ENCODE measurements at regions not wholly inside any gene's neighbourhood (a gene's known extent, or its start where the extent isn't known, plus 50 kb on each side); places are given as distances from the start of the nearest gene placed in this dataset.

DNA sequence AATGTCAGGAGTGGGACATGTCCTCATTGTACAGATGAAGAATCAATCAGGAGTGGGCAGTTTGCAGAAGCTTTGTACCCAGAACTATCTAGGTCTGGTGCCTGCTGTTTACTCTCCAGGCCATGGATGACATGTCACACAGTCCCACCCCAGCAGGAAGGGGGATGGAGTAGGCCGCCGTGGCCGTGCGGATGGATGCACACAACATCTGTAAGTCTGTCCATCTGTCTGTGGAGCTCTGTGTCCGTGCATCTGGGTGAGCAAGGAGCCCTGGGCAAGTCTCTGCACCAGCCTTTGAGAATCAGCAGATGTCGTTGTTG lies 311.5 kb upstream of the IRX4 start:
- Histone ChIP-seq H3K36me3 (no peaks in the 10 kb centered on the region), H3K4me3 (no peak overlapping the region), H3K4me1 (no peaks in the 10 kb centered on the region), H3K27me3 (no peaks in the 10 kb centered on the region), H3K27ac (no peak overlapping the region), H3K9me3 (peaks cover 0 to 8% of the 10 kb centered on the region in 2 donors)
- TF ChIP-seq, protein P1, sequence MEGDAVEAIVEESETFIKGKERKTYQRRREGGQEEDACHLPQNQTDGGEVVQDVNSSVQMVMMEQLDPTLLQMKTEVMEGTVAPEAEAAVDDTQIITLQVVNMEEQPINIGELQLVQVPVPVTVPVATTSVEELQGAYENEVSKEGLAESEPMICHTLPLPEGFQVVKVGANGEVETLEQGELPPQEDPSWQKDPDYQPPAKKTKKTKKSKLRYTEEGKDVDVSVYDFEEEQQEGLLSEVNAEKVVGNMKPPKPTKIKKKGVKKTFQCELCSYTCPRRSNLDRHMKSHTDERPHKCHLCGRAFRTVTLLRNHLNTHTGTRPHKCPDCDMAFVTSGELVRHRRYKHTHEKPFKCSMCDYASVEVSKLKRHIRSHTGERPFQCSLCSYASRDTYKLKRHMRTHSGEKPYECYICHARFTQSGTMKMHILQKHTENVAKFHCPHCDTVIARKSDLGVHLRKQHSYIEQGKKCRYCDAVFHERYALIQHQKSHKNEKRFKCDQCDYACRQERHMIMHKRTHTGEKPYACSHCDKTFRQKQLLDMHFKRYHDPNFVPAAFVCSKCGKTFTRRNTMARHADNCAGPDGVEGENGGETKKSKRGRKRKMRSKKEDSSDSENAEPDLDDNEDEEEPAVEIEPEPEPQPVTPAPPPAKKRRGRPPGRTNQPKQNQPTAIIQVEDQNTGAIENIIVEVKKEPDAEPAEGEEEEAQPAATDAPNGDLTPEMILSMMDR (IDR thresholded peaks at IDR 0.05): no peak
- peak; percentile 52 for DNase-seq (ENCODE audit: low spot score)

DNA sequence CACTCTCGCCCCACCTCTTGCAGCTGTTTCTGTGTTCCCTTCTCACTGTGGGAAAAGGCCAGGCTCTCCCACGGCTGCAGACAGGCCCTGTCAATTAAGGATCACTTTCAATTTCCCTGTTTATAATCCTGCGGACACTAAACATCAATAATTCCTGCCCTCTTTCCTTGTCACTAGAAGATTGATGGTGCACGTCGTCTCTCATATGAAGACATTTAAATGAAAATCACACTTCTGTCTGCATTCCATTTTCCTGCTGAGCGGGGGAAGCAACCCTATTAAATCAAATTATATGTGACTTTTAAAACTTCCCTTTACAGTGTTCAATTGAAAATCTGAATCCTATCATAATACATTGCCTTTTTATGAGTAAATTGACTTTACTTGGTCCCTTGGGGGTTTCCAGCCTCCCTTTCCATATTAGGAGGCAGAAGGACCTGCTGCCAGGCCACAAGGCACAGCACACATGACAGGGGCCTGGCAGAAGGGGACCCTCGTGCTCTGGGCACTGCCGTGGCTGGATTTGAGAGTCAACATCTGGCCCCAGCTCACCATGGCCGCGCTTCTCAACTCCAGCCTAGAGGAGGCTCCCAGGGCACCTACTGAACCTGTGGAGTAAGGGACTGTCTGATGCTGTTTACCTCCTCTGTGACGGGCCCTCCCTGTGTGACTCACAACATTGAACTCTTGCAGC lies 311.0 kb upstream of the IRX4 start:
- TF ChIP-seq, protein P1 (IDR thresholded peaks at IDR 0.05): no peak
- Histone ChIP-seq H3K4me3 (no peak overlapping the region), H3K9me3 (peaks cover 0 to 8% of the 10 kb centered on the region in 2 donors), H3K36me3 (no peaks in the 10 kb centered on the region), H3K27me3 (no peaks in the 10 kb centered on the region), H3K27ac (no peak overlapping the region), H3K4me1 (no peaks in the 10 kb centered on the region)
- peak; percentile 36 for DNase-seq (ENCODE audit: low spot score)

DNA sequence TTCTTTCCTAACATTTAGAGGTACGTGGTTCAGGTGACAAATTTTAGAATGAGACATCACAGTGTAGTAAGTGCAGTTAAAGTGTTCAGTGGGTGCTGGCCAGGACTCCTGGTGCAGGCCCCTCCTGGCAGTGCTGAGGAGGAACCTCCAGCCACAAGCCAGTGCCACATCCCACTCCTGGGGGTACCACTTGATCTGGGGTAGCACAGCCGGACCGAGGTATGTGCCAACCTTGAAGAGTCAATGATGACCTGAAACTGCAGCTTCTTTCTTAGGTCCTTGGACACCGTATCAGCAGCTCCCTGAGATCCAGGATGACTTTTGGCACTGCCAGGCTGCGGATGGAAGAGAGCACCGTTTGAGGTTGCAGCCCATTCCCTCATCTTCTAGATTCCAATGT lies 310.4 kb upstream of the IRX4 start:
- TF ChIP-seq, protein P1 (IDR thresholded peaks at IDR 0.05): no peak
- peak; percentile 9 for DNase-seq (ENCODE audit: low spot score)
- Histone ChIP-seq H3K27me3 (no peaks in the 10 kb centered on the region), H3K27ac (no peak overlapping the region), H3K9me3 (peaks cover 0 to 8% of the 10 kb centered on the region in 2 donors), H3K36me3 (no peaks in the 10 kb centered on the region), H3K4me1 (no peaks in the 10 kb centered on the region), H3K4me3 (no peak overlapping the region)

DNA sequence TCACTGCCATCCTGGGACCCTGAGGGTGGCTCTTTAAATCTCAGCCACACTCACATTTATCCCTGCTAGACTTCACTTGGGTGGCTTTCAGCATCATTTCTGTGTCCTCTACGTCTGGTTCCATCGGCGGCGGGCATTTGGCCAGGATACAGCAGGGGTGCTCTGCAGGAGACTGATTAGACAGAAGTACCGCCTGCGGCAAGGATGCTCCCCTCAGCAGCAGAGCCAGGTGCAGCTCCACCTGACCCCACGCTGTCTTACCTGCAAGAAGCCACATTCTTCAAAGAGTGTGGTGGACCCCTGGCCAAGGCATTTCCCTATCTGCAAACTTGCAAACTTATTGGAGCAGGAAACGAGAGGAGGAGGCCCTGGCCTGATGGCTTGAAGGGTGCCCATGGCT lies 309.8 kb upstream of the IRX4 start:
- Histone ChIP-seq H3K36me3 (no peaks in the 10 kb centered on the region), H3K9me3 (peaks cover 0 to 8% of the 10 kb centered on the region in 2 donors), H3K27me3 (no peaks in the 10 kb centered on the region), H3K4me3 (no peak overlapping the region), H3K4me1 (no peaks in the 10 kb centered on the region), H3K27ac (no peak overlapping the region)
- TF ChIP-seq, protein P1 (IDR thresholded peaks at IDR 0.05): no peak
- no peak for DNase-seq (ENCODE audit: low spot score)

DNA sequence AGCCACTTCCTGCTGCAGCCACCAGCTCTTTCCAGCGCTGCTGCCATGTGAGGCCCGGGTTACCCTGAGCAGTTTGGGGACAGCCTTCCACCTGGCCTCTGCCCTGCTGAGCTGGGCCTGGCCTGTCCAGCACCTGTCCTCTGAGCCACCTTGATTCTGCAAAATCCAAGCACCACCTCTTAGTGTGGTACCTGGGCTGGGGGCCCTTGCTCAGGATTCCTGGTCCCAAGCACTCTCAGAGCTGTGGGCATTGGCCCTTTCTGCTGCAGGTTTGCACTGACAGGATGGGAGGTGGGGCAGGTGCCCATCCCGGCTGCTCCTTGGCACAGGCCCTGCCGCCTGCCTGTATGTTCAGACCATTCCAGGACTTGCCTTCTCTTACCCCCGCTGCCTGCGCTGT lies 309.2 kb upstream of the IRX4 start:
- peaks cover 0 to 8% of the 10 kb centered on the region in 2 donors for H3K9me3 ChIP-seq
- H3K27ac ChIP-seq: no peak overlapping the region
- H3K27me3 ChIP-seq: no peaks in the 10 kb centered on the region
- no peaks in the 10 kb centered on the region for H3K36me3 ChIP-seq
- TF ChIP-seq, protein P1 (IDR thresholded peaks at IDR 0.05): no peak
- DNase-seq (ENCODE audit: low spot score): no peak
- H3K4me1 ChIP-seq: no peaks in the 10 kb centered on the region
- H3K4me3 ChIP-seq: no peak overlapping the region

DNA sequence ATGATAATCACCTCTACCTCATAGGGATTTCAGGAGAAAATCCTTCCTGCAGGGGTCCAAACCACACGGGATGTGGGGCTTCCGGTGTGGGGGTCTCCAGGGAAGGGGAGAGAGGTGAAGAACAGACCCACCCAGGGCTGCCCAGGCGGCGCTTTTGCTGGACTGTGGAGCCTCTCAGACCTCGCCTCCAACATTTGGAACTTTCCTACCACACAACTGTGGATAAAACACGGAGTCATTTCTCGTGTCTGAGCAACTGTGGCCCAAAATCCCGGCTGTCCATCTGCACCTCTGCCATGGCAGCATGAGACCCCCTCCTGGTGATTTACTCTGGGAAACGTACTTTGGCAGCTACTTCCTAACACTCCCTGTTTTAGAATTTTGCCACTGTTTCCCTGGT lies 307.8 kb upstream of the IRX4 start:
- DNase-seq (ENCODE audit: low spot score): no peak
- TF ChIP-seq, protein P1 (IDR thresholded peaks at IDR 0.05): no peak

More for the DNA sequence above, 307.8 kb upstream of the IRX4 start:
- Histone ChIP-seq H3K4me3 (no peak overlapping the region), H3K27ac (no peak overlapping the region), H3K9me3 (peaks cover 0 to 8% of the 10 kb centered on the region in 2 donors), H3K27me3 (no peaks in the 10 kb centered on the region), H3K36me3 (no peaks in the 10 kb centered on the region), H3K4me1 (no peaks in the 10 kb centered on the region)
